ENCODE measurements at regions not wholly inside any gene's neighbourhood (a gene's known extent, or its start where the extent isn't known, plus 50 kb on each side); places are given as distances from the start of the nearest gene placed in this dataset.

DNA sequence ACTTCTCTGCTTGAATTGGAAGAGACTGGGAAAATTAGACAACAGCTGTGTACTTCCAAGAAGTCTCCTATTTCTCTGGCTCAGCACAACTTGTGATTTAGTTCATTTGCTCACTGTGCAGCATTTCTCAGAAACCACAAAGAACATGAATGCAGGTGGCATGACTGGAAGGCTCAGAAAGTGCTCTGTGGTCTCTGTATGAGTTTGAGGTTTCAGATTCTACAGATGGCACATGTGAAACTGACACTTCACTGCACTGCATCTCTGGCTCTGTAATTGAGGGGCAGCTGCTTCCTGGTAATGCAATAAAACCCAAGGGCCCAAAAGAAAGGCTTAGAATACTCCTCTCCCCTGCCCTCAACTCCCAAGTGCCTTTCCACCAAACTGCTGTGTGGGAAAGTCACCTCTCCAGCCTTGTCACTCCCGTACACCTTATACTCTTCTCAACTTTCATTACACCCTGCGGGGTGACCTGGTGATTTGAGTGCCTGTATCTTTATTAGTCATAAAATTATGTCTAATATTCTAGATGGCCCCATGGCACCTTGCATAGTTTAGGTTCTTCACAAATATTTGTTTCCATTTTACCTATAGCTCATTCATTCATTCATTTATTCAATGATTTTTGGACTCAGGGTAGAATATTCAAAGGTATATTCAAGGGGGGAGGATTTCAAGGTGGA, 82.5 kb downstream of the ESM1 start:
- no peak for DNase-seq (ENCODE audit: low spot score)
- Histone ChIP-seq H3K9me3 (no peaks in the 10 kb centered on the region), H3K4me1 (no peaks in the 10 kb centered on the region), H3K4me3 (no peak overlapping the region), H3K27ac (no peak overlapping the region), H3K27me3 (no peaks in the 10 kb centered on the region), H3K36me3 (no peaks in the 10 kb centered on the region)
- TF ChIP-seq, protein P1, sequence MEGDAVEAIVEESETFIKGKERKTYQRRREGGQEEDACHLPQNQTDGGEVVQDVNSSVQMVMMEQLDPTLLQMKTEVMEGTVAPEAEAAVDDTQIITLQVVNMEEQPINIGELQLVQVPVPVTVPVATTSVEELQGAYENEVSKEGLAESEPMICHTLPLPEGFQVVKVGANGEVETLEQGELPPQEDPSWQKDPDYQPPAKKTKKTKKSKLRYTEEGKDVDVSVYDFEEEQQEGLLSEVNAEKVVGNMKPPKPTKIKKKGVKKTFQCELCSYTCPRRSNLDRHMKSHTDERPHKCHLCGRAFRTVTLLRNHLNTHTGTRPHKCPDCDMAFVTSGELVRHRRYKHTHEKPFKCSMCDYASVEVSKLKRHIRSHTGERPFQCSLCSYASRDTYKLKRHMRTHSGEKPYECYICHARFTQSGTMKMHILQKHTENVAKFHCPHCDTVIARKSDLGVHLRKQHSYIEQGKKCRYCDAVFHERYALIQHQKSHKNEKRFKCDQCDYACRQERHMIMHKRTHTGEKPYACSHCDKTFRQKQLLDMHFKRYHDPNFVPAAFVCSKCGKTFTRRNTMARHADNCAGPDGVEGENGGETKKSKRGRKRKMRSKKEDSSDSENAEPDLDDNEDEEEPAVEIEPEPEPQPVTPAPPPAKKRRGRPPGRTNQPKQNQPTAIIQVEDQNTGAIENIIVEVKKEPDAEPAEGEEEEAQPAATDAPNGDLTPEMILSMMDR (IDR thresholded peaks at IDR 0.05): no peak

DNA sequence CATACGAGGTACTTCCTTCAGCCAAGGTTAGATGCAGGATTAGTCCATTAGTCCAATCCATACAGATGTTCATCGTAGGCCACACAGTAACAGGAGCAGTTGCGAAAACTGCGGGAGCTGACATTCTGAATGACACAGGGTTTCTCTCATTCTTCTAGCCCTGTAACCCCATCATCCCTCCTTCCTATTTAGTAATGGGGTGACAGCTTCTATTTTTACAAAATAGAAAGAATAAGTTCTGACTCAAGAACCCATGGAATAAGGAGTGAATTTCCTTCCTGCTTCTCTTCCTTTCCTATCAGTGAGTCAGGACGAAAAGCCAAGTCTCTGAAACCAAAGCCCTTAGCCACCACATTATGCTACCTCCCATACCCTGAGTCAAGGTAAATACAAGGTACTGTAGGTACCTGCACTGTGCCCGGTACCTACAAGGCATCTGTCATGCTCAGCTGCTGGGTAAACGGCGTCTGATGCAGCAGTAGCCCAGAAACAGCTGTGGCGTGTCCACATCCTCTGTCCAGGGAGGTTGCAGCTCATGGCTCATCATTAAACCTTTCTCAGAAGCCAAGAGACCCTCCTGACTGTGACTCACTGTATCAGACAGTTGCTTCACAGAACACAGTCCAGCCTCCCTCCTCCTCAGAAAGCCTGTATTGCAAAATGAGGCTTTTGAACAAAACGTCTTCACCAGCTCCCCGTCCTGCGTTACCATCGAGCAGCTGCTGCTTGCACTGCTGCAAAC, 84.2 kb downstream of the ESM1 start:
- no peak overlapping the region for H3K27ac ChIP-seq
- no peak for DNase-seq (ENCODE audit: low spot score)
- H3K36me3 ChIP-seq: no peaks in the 10 kb centered on the region
- no peaks in the 10 kb centered on the region for H3K9me3 ChIP-seq
- no peaks in the 10 kb centered on the region for H3K27me3 ChIP-seq
- H3K4me1 ChIP-seq: no peaks in the 10 kb centered on the region
- no peak overlapping the region for H3K4me3 ChIP-seq
- TF ChIP-seq, protein P1 (IDR thresholded peaks at IDR 0.05): no peak

DNA sequence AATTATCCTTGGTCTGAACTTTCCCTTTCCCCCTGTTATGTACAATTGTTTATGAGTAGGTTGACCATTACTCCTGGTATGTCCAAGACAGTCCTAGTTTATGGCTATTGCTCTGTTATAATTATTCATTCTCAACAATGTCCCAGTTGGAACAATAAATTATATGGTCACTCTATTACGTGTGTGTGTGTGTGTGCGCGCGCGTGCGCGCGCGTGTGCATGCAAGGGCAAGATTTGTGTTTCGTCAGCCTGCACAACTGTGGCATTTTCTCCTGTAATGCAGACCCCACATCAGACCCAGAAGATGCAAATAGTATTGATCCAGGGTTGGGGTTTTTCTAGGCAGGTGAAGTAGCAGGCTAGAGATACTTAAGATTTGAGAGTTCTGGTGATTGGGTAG, 88.4 kb downstream of the ESM1 start:
- Histone ChIP-seq H3K4me3 (no peak overlapping the region), H3K27me3 (no peaks in the 10 kb centered on the region), H3K9me3 (no peaks in the 10 kb centered on the region), H3K4me1 (no peaks in the 10 kb centered on the region), H3K36me3 (no peaks in the 10 kb centered on the region), H3K27ac (no peak overlapping the region)
- DNase-seq (ENCODE audit: low spot score): no peak
- TF ChIP-seq, protein P1 (IDR thresholded peaks at IDR 0.05): no peak

DNA sequence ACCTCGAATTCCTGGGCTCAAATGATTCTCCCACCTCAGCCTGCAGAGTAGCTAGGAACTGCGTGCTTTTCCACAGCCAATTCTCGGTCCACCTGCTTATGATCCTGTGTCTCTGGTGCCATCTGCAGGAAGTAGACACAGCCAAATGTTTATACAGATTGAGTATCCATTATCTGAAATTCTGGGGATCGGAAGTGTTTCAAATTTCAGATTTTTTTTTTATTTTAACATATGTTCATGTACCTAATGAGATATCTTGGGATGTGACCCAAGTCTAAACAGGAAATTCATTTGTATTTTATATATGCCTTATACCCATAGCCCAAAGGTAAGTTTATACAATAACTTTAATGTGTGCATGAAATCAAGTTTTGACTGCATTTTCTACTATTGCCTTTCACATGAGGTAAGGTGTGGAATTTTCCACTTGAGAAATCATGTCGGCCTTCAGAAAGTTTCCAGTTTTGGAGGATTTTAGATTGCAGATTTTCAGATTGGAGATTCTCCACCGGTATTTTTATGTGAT, 89.5 kb downstream of the ESM1 start:
- no peaks in the 10 kb centered on the region for H3K36me3 ChIP-seq
- H3K27ac ChIP-seq: no peak overlapping the region
- H3K27me3 ChIP-seq: no peaks in the 10 kb centered on the region
- H3K4me1 ChIP-seq: no peaks in the 10 kb centered on the region
- no peak overlapping the region for H3K4me3 ChIP-seq
- TF ChIP-seq, protein P1 (IDR thresholded peaks at IDR 0.05): peak in 1 of 2 donors; percentile 54
- no peak for DNase-seq (ENCODE audit: low spot score)
- no peaks in the 10 kb centered on the region for H3K9me3 ChIP-seq

DNA sequence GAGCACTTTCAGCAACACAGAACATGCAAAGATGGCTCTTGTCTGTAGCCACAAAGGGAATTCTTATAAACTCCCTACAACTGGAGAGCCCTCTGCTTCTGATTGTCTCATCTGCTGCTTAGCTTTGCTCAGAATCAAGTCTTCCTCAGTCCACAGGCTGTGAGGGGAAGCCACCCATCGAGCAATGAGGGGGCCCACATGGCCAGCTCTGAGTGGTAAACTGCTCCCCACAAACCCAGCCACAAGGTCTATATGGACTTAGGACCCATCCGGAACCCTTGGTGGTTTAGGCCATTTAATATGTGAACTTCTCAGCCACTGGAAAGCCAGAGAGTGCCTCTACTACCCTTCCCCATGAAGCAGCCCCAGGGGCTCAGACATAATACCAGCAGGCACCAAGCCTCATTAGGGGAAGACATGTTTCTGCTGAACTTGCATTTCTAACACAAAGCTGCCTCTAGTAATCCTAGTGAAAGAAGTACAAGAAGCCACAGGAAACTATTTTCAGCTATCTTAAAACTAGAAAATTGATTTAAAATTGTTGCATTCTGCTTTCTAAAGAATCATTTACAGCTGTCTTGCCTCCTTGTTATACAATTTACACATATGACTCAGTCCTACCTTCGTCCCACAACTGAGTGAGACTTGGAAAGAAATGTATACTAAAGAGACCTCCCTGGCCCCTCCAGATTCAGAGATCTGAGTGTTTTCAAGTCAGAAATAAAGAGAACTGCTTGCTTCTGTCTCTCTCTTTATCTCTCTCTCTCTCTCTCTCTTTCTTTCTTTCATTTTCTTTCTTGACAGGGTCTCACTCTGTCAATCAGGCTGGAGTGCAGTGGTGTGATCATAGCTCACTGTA, 90.2 kb downstream of the ESM1 start:
- DNase-seq (ENCODE audit: low spot score): no peak
- H3K4me3 ChIP-seq: no peak overlapping the region
- H3K4me1 ChIP-seq: no peaks in the 10 kb centered on the region
- no peaks in the 10 kb centered on the region for H3K9me3 ChIP-seq
- H3K36me3 ChIP-seq: no peaks in the 10 kb centered on the region
- no peak overlapping the region for H3K27ac ChIP-seq
- TF ChIP-seq, protein P1 (IDR thresholded peaks at IDR 0.05): no peak
- no peaks in the 10 kb centered on the region for H3K27me3 ChIP-seq

Measured in right atrium auricular region (tissue), 2 donors.